ENCODE measurements at regions not wholly inside any gene's neighbourhood (a gene's known extent, or its start where the extent isn't known, plus 50 kb on each side); places are given as distances from the start of the nearest gene placed in this dataset.

GRCh38 chr3:72568083-72568482, 280.2 kb downstream of the SHQ1 start:
- no peak for DNase-seq (ENCODE audit: low read depth)

DNA sequence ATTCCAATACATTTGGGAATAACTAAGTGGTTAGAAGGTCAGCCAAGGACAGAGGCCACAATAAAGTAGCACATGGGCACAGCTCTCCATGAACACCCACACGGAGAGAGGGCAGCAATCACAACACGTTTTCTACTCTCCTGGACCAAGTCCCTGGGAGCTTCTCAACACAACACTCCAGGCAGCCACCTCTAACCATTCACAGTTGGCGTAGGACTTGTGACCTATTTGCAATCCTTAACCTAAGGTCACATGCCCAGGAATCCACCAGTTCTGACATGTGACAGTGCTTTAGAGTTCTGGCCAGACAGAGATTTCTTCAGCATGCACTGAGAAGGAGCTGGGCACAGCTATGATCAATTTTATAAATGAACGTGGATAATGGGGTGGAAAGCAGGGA, 280.8 kb downstream of the SHQ1 start:
- no peak for DNase-seq (ENCODE audit: low read depth)

DNA sequence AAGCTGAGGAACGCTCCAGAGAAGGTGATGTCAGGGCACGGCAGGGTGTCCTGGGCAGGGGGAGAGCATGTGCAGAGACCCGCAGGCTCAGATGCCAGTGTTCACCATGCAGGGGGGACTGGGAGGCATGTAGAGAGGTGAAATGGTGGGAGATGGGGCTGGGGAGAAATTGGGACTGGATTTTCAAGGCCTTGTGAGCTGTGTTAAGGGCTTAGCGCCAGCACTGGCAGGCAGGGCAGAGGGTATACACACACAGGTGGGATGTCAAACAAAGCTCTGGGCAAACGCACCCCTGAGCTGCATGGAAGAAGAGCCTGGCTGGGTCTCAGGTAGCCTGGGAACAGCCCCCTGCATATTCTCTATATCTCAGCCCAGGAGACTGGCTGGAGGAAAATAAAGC, 282.7 kb downstream of the SHQ1 start:
- DNase-seq (ENCODE audit: low read depth): no peak

DNA sequence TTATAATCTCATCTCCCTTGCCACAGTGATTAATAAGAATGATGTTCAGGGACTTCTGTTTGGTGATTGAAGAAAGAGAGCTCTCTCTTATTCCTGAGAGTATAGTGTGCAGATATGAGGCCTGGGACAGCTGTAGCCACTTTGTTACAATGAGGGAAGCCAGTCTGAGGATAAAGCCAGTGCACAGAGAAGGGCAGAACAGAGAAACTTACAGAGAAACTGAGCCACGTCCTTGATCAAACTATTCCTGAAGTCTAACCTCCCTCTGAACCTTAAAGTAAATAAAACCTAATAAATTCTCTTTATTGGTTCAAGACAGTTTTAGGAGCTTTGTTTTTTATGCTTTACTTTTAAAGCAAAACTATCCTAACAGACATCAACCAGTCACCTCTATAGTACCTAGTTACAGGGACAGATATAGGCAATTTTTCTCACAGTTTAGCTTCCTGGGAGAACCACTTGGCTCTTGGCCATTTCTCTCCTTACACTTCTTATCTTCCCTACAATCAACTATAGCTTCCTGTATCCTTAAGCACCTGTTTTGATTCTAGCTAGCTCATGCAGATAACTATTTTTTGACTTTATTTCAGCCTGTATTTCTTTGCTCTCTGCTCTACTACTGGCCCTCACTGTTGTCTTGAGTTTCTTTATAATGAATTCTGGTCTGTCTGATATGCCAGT, 284.4 kb downstream of the SHQ1 start:
- DNase-seq (ENCODE audit: low read depth): no peak

- no peak for DNase-seq (ENCODE audit: low read depth)
Observed at GRCh38 chr3:72560846-72561675, 287.2 kb downstream of the SHQ1 start.

- no peak for DNase-seq (ENCODE audit: low read depth)
Observed at GRCh38 chr3:72559385-72559784, 288.9 kb downstream of the SHQ1 start.

GRCh38 chr3:72558001-72558400, 290.2 kb downstream of the SHQ1 start:
- no peak for DNase-seq (ENCODE audit: low read depth)

GRCh38 chr3:72555714-72556113, 292.5 kb downstream of the SHQ1 start:
- no peak for DNase-seq (ENCODE audit: low read depth)

GRCh38 chr3:72554689-72555088, 293.6 kb downstream of the SHQ1 start:
- DNase-seq (ENCODE audit: low read depth): no peak

DNA sequence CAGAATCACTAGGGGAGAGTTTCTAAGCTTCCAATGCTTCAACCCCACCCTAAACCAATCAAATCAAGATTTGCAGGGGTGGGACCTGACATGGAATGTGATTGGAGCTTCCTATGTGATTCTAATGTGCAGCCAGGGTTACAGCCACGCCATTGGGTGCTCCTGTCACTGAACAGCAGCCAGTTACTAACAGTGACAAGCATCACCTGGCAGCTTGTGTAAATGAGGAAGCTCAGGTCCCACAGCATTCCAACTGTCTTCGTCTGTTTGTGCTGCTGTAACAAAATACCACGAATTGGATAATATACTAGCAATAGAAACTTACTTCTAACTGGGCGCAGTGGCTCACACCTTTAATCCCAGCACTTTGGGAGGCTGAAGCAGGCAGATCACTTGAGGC, 294.9 kb downstream of the SHQ1 start:
- DNase-seq (ENCODE audit: low read depth): no peak

GRCh38 chr3:72550582-72551262, 297.5 kb downstream of the SHQ1 start:
- no peak for DNase-seq (ENCODE audit: low read depth)

DNA sequence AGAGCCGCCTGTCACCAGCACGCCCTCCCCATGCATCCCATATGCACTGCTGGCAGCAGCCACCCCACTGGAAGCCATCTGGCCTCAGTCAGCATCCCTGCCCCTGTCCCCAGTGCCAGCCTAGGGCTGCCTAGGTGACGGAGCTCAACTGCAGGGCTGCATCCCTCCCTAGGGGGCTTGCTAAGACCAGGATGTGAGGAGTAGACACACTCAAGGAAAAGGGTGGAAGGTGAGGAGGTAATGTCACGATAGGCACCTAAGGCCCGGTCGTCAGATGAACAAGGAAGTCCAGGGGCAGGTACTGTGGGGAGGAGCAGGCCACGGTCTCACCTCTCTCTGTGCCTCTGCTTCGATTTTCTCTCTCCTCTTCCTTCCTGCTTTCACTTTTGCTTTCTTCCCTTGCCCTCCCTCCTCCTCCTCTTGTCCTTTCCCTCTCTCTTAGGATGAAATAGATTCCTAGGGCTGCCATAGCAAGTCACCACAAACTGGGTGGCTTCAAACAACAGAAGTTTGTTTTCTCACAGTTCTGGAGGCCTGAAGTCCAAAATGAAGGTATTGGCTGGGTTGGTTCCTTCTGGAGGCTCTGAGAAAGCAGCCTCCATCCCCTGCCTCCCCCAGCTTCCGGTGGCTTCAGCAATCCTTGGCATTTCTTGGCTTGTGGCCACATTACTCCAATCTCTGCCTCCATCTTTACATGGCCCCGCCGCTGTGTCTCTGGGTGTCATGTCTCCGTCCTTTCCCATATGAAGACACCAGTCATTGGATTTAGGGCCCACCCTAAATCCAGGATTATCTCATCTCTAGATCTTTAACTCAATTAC, 298.3 kb downstream of the SHQ1 start:
- peak; percentile 22 for DNase-seq (ENCODE audit: low read depth)

DNA sequence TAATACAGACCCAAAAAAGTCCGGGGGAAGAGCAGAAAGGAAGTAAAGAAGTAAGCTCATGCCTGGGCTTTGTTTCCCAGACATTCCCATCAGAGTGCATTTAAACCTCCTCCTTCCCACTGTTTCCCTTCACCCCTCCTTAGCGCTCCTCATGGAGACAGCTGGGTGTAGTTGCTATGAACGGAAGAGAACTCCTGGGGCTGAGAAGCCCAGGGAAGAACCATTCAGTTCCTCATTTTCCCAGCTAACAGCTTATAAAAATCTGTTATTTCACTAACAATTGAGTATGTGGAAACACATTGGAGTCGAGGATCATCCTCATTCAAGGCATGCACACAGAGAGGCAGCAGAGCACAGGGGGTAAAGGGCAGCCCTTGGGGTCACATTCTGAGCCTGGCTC, 299.3 kb downstream of the SHQ1 start:
- no peak for DNase-seq (ENCODE audit: low read depth)

- no peak for DNase-seq (ENCODE audit: low read depth)
Observed at GRCh38 chr3:72548461-72548860, 299.8 kb downstream of the SHQ1 start.

- no peak for DNase-seq (ENCODE audit: low read depth)
Observed at GRCh38 chr3:72547183-72547582, 301.1 kb downstream of the SHQ1 start.

DNA sequence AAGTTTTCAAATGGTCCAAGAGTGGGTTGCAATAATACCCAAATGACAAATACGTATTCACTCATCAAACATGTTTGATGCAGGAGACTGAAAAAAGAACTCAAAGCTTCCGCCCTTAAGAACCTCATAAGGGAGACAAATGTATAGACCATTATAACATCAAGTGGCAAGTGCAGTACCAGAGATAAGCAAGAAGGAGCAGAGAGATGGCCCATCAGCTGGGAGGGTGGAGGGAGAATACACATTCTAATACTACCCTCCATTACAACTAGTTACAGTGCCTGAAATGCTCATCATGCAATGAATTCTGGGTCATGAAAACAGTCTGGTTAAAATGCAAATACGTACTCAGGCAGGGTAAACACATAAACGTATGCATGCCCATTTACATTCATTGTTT, 304.0 kb downstream of the SHQ1 start:
- no peak for DNase-seq (ENCODE audit: low read depth)

DNA sequence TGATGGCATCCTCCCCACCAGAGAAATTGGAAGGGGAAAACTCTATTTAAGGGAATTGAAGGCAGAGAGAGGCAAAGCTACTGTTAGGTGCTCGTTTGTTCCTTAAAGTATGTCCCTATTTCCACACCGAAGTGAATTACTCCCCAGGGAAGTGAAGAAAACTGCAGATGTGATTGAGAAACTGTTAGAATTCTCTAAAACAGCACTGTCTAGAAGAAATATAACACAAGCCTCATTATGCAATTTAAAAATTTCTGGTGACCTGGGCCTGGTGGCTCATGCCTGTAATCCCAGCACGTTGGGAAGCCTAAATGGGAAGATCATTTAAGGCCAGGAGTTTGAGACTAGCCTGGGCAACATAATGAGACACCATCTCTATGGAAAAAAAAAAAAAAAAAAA, 305.0 kb downstream of the SHQ1 start:
- DNase-seq (ENCODE audit: low read depth): no peak

- DNase-seq (ENCODE audit: low read depth): no peak
Observed at GRCh38 chr3:72542781-72543180, 305.5 kb downstream of the SHQ1 start.

DNA sequence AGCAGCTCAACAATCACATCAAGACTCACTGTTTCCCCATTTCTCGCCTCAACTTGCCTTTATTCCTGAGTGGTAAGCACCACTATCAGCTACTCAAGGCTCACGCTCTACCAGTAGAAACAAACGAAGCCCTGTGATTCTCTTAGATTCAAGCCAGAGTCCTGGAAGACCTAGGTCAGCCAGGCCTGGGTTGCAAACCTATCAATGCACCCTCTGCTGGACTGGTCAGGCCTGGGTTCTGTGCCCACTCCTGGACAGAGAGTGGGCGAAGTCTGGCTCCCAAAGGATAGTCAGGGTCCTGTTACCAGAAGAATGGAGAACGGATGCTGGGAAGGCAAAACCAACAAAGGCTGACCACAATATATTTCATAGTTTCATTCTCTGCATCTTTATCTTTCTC, 308.4 kb downstream of the SHQ1 start:
- DNase-seq (ENCODE audit: low read depth): no peak

GRCh38 chr3:72538070-72538745, 310.0 kb downstream of the SHQ1 start:
- DNase-seq (ENCODE audit: low read depth): no peak

GRCh38 chr3:72537448-72537847, 310.8 kb downstream of the SHQ1 start:
- DNase-seq (ENCODE audit: low read depth): no peak
